ENCODE measurements at regions not wholly inside any gene's neighbourhood (a gene's known extent, or its start where the extent isn't known, plus 50 kb on each side); places are given as distances from the start of the nearest gene placed in this dataset.
A peak's percentile ranks its signal among the peaks of the same experiment; 100 is the strongest.

GRCh38 chr6:56346958-56347357 lies 99.6 kb upstream of the COL21A1 start:
- no peaks in the 10 kb centered on the region for H3K4me1 ChIP-seq (ENCODE audit: control insufficient read depth in 1 of 2, insufficient read depth in 2 of 2, low read length in 2 of 2)
- H3K9ac ChIP-seq (ENCODE audit: low read length), result no peak overlapping the region
- H3K36me3 ChIP-seq (ENCODE audit: control insufficient read depth in 1 of 2, insufficient read depth in 2 of 2, low read length in 2 of 2), result no peaks in the 10 kb centered on the region
- no peak overlapping the region for H4K91ac ChIP-seq (ENCODE audit: low read depth, low read length)
- H3K23ac ChIP-seq (ENCODE audit: low read length), result no peak overlapping the region
- WGBS (ENCODE audit: extremely low coverage, insufficient coverage, insufficient read length), result no CpG with 5 or more reads among the region's 4 CpGs
- no peak overlapping the region for H4K12ac ChIP-seq (ENCODE audit: low read depth, low read length)
- H3K4me3 ChIP-seq (ENCODE audit: low read depth, low read length), result peak overlapping the region; percentile 4
- no peak overlapping the region for H2AK5ac ChIP-seq (ENCODE audit: low read length)
- H3K14ac ChIP-seq (ENCODE audit: low read length), result no peak overlapping the region
- H2BK5ac ChIP-seq (ENCODE audit: low read depth, low read length, poor library complexity), result no peak overlapping the region
- no peaks in the 10 kb centered on the region for H3K9me3 ChIP-seq (ENCODE audit: insufficient read depth, low read depth, low read length)
- H3K4ac ChIP-seq (ENCODE audit: low read depth, low read length), result no peak overlapping the region
- H3K27me3 ChIP-seq (ENCODE audit: insufficient read depth, low read length), result no peaks in the 10 kb centered on the region
- no peaks in the 10 kb centered on the region for H3K79me2 ChIP-seq (ENCODE audit: control insufficient read depth, insufficient read depth, low read length, poor library complexity)
- no peak overlapping the region for H2BK120ac ChIP-seq (ENCODE audit: insufficient read depth, low read length, poor library complexity)
- no peak overlapping the region for H3K18ac ChIP-seq (ENCODE audit: low read length)
- H4K8ac ChIP-seq (ENCODE audit: low read depth, low read length), result no peak overlapping the region
- H3K27ac ChIP-seq (ENCODE audit: low read depth, low read length), result no peak overlapping the region
- H3K4me2 ChIP-seq (ENCODE audit: low read length), result no peak overlapping the region
- no peak overlapping the region for H2BK12ac ChIP-seq (ENCODE audit: low read length)
- no peaks in the 10 kb centered on the region for H3K79me1 ChIP-seq (ENCODE audit: low read length)
- H2AFZ ChIP-seq (ENCODE audit: insufficient read depth, low read length, poor library complexity), result no peak overlapping the region
- peak in 1 of 2 donors; percentile 21 for DNase-seq

- H4K8ac ChIP-seq (ENCODE audit: low read depth, low read length), result no peak overlapping the region
- no peak for DNase-seq
- WGBS (ENCODE audit: extremely low coverage, insufficient coverage, insufficient read length), result no CpG with 5 or more reads among the region's 6 CpGs
Observed at GRCh38 chr6:56345376-56345995, 98.1 kb upstream of the COL21A1 start.

DNA sequence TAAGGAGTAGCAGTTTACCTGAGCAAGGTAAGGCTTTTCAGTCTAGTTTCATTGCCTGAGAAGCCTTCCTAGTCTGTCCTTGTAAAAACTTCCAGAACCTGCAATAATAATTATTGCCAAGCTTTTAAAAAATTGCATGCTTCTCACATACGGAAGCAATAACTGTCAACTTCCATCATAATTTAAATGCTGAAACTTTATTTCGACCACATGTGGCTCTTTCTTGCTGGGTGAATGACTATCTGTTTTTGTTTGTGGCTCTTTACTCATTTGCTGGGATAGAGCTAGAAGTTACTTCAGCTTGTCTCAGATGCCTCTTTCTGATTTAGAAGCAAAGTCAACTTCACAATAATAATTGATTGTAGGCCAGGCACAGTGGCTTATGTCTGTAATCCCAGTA lies 95.9 kb upstream of the COL21A1 start:
- Histone ChIP-seq H3K4me1 (ENCODE audit: control insufficient read depth in 1 of 2, insufficient read depth in 2 of 2, low read length in 2 of 2) (no peaks in the 10 kb centered on the region), H3K4me3 (ENCODE audit: low read depth, low read length) (no peak overlapping the region), H3K79me2 (ENCODE audit: control insufficient read depth, insufficient read depth, low read length, poor library complexity) (no peaks in the 10 kb centered on the region), H3K18ac (ENCODE audit: low read length) (no peak overlapping the region), H2BK12ac (ENCODE audit: low read length) (no peak overlapping the region), H3K36me3 (ENCODE audit: control insufficient read depth in 1 of 2, insufficient read depth in 2 of 2, low read length in 2 of 2) (no peaks in the 10 kb centered on the region), H3K14ac (ENCODE audit: low read length) (no peak overlapping the region), H3K23ac (ENCODE audit: low read length) (no peak overlapping the region), H2BK120ac (ENCODE audit: insufficient read depth, low read length, poor library complexity) (no peak overlapping the region), H3K9ac (ENCODE audit: low read length) (no peak overlapping the region), H3K4ac (ENCODE audit: low read depth, low read length) (no peak overlapping the region), H4K91ac (ENCODE audit: low read depth, low read length) (no peak overlapping the region), H4K8ac (ENCODE audit: low read depth, low read length) (no peak overlapping the region), H3K4me2 (ENCODE audit: low read length) (no peak overlapping the region), H2AK5ac (ENCODE audit: low read length) (no peak overlapping the region), H2BK5ac (ENCODE audit: low read depth, low read length, poor library complexity) (no peak overlapping the region), H4K12ac (ENCODE audit: low read depth, low read length) (no peak overlapping the region), H2AFZ (ENCODE audit: insufficient read depth, low read length, poor library complexity) (no peak overlapping the region), H3K27me3 (ENCODE audit: insufficient read depth, low read length) (no peaks in the 10 kb centered on the region), H3K79me1 (ENCODE audit: low read length) (no peaks in the 10 kb centered on the region), H3K27ac (ENCODE audit: low read depth, low read length) (no peak overlapping the region), H3K9me3 (ENCODE audit: insufficient read depth, low read depth, low read length) (no peaks in the 10 kb centered on the region)
- no peak for DNase-seq
- WGBS (ENCODE audit: extremely low coverage, insufficient coverage, insufficient read length), result no CpG with 5 or more reads among the region's 2 CpGs

More at GRCh38 chr6:56345376-56345995, 98.1 kb upstream of the COL21A1 start:
- H3K23ac ChIP-seq (ENCODE audit: low read length), result no peak overlapping the region
- H3K9me3 ChIP-seq (ENCODE audit: insufficient read depth, low read depth, low read length), result no peaks in the 10 kb centered on the region
- no peaks in the 10 kb centered on the region for H3K4me1 ChIP-seq (ENCODE audit: control insufficient read depth in 1 of 2, insufficient read depth in 2 of 2, low read length in 2 of 2)
- no peaks in the 10 kb centered on the region for H3K27me3 ChIP-seq (ENCODE audit: insufficient read depth, low read length)
- H2AFZ ChIP-seq (ENCODE audit: insufficient read depth, low read length, poor library complexity), result no peak overlapping the region
- H3K18ac ChIP-seq (ENCODE audit: low read length), result no peak overlapping the region
- H3K79me1 ChIP-seq (ENCODE audit: low read length), result no peaks in the 10 kb centered on the region
- H3K9ac ChIP-seq (ENCODE audit: low read length), result no peak overlapping the region
- H3K14ac ChIP-seq (ENCODE audit: low read length), result no peak overlapping the region
- no peaks in the 10 kb centered on the region for H3K36me3 ChIP-seq (ENCODE audit: control insufficient read depth in 1 of 2, insufficient read depth in 2 of 2, low read length in 2 of 2)
- no peak overlapping the region for H3K27ac ChIP-seq (ENCODE audit: low read depth, low read length)
- H4K12ac ChIP-seq (ENCODE audit: low read depth, low read length), result no peak overlapping the region
- H2BK5ac ChIP-seq (ENCODE audit: low read depth, low read length, poor library complexity), result no peak overlapping the region
- no peak overlapping the region for H2BK12ac ChIP-seq (ENCODE audit: low read length)
- H4K91ac ChIP-seq (ENCODE audit: low read depth, low read length), result no peak overlapping the region
- H3K4ac ChIP-seq (ENCODE audit: low read depth, low read length), result no peak overlapping the region
- H2AK5ac ChIP-seq (ENCODE audit: low read length), result no peak overlapping the region
- no peaks in the 10 kb centered on the region for H3K79me2 ChIP-seq (ENCODE audit: control insufficient read depth, insufficient read depth, low read length, poor library complexity)
- H3K4me2 ChIP-seq (ENCODE audit: low read length), result no peak overlapping the region
- H2BK120ac ChIP-seq (ENCODE audit: insufficient read depth, low read length, poor library complexity), result no peak overlapping the region
- no peak overlapping the region for H3K4me3 ChIP-seq (ENCODE audit: low read depth, low read length)

DNA sequence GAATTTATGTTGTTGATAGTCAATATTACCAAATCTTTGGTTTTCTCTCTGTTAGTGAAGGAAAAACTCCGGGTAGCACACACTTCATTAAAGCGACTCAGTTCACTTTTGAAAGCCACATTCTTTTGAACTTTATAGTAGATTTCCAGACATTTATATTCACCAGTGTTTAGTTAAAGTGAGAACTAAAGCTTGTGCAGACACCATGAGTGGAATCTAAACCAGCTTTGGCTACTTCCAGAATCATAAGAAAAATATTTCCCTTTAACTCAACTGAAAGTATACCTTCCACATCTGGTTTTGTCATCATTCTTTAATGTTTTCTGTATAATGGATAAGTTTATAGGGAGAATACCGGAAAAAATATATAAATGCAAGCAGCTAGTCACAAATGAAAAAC lies 92.1 kb upstream of the COL21A1 start:
- no peak for DNase-seq
- no peaks in the 10 kb centered on the region for H3K36me3 ChIP-seq (ENCODE audit: control insufficient read depth in 1 of 2, insufficient read depth in 2 of 2, low read length in 2 of 2)
- H3K27ac ChIP-seq (ENCODE audit: low read depth, low read length), result no peak overlapping the region
- H3K23ac ChIP-seq (ENCODE audit: low read length), result no peak overlapping the region
- no peak overlapping the region for H2AFZ ChIP-seq (ENCODE audit: insufficient read depth, low read length, poor library complexity)
- no peaks in the 10 kb centered on the region for H3K9me3 ChIP-seq (ENCODE audit: insufficient read depth, low read depth, low read length)
- H3K14ac ChIP-seq (ENCODE audit: low read length), result no peak overlapping the region
- no peak overlapping the region for H2AK5ac ChIP-seq (ENCODE audit: low read length)
- no peaks in the 10 kb centered on the region for H3K79me1 ChIP-seq (ENCODE audit: low read length)
- no CpG with 5 or more reads among the region's 3 CpGs for WGBS (ENCODE audit: extremely low coverage, insufficient coverage, insufficient read length)
- H2BK5ac ChIP-seq (ENCODE audit: low read depth, low read length, poor library complexity), result no peak overlapping the region
- H3K4me2 ChIP-seq (ENCODE audit: low read length), result no peak overlapping the region
- H3K4ac ChIP-seq (ENCODE audit: low read depth, low read length), result no peak overlapping the region
- no peak overlapping the region for H4K8ac ChIP-seq (ENCODE audit: low read depth, low read length)
- no peak overlapping the region for H2BK120ac ChIP-seq (ENCODE audit: insufficient read depth, low read length, poor library complexity)
- H3K4me1 ChIP-seq (ENCODE audit: control insufficient read depth in 1 of 2, insufficient read depth in 2 of 2, low read length in 2 of 2), result no peaks in the 10 kb centered on the region
- no peaks in the 10 kb centered on the region for H3K27me3 ChIP-seq (ENCODE audit: insufficient read depth, low read length)
- H3K79me2 ChIP-seq (ENCODE audit: control insufficient read depth, insufficient read depth, low read length, poor library complexity), result no peaks in the 10 kb centered on the region
- H4K91ac ChIP-seq (ENCODE audit: low read depth, low read length), result no peak overlapping the region
- H3K4me3 ChIP-seq (ENCODE audit: low read depth, low read length), result no peak overlapping the region
- H3K18ac ChIP-seq (ENCODE audit: low read length), result no peak overlapping the region
- H3K9ac ChIP-seq (ENCODE audit: low read length), result no peak overlapping the region
- no peak overlapping the region for H4K12ac ChIP-seq (ENCODE audit: low read depth, low read length)
- H2BK12ac ChIP-seq (ENCODE audit: low read length), result no peak overlapping the region
